ENCODE measurements at regions not wholly inside any gene's neighbourhood (a gene's known extent, or its start where the extent isn't known, plus 50 kb on each side); places are given as distances from the start of the nearest gene placed in this dataset.
"Not testable (repeated sequence)": the region's sequence is repeated elsewhere in the genome, so short reads cannot be mapped to it uniquely, and the experiment has no call there.

GRCh38 chr5:162990856-162991497, 446.4 kb upstream of the CCNG1 start:
- no peak for DNase-seq (ENCODE audit: low spot score)

- no peak for DNase-seq (ENCODE audit: low spot score)
Observed at GRCh38 chr5:162995568-162995967, 441.8 kb upstream of the CCNG1 start.

GRCh38 chr5:162996053-162996452, 441.3 kb upstream of the CCNG1 start:
- no peak for DNase-seq (ENCODE audit: low spot score)

- no peak for DNase-seq (ENCODE audit: low spot score)
Observed at GRCh38 chr5:163005949-163006348, 431.4 kb upstream of the CCNG1 start.

- DNase-seq (ENCODE audit: low spot score), result no peak
Observed at GRCh38 chr5:163022582-163023128, 414.7 kb upstream of the CCNG1 start.

GRCh38 chr5:163023846-163024245, 413.5 kb upstream of the CCNG1 start:
- no peak for DNase-seq (ENCODE audit: low spot score)

- DNase-seq (ENCODE audit: low spot score), result no peak
Observed at GRCh38 chr5:163024936-163025335, 412.5 kb upstream of the CCNG1 start.

GRCh38 chr5:163033656-163034055, 403.7 kb upstream of the CCNG1 start:
- DNase-seq (ENCODE audit: low spot score), result no peak

- DNase-seq (ENCODE audit: low spot score), result no peak
Observed at GRCh38 chr5:163041254-163041653, 396.1 kb upstream of the CCNG1 start.

- DNase-seq (ENCODE audit: low spot score), result no peak
Observed at GRCh38 chr5:163079618-163080017, 357.8 kb upstream of the CCNG1 start.

GRCh38 chr5:163089230-163089629, 348.2 kb upstream of the CCNG1 start:
- DNase-seq (ENCODE audit: low spot score), result no peak

- DNase-seq (ENCODE audit: low spot score), result no peak
Observed at GRCh38 chr5:163089926-163090325, 347.5 kb upstream of the CCNG1 start.

GRCh38 chr5:163094492-163095180, 342.8 kb upstream of the CCNG1 start:
- no peak for DNase-seq (ENCODE audit: low spot score)

- peak; percentile 3 for DNase-seq (ENCODE audit: low spot score)
Observed at GRCh38 chr5:163104464-163104863, 332.9 kb upstream of the CCNG1 start.

- peak; percentile 38 for DNase-seq (ENCODE audit: low spot score)
Observed at GRCh38 chr5:163105456-163105855, 331.9 kb upstream of the CCNG1 start.

GRCh38 chr5:163106098-163106497, 331.3 kb upstream of the CCNG1 start:
- no peak for DNase-seq (ENCODE audit: low spot score)

GRCh38 chr5:163108351-163108750, 329.0 kb upstream of the CCNG1 start:
- DNase-seq (ENCODE audit: low spot score), result no peak

- no peak for DNase-seq (ENCODE audit: low spot score)
Observed at GRCh38 chr5:163115011-163115410, 322.4 kb upstream of the CCNG1 start.

- DNase-seq (ENCODE audit: low spot score), result not testable (repeated sequence)
Observed at GRCh38 chr5:163116618-163117017, 320.8 kb upstream of the CCNG1 start.

- DNase-seq (ENCODE audit: low spot score), result no peak
Observed at GRCh38 chr5:163134061-163134460, 303.3 kb upstream of the CCNG1 start.

GRCh38 chr5:163135849-163136248, 301.5 kb upstream of the CCNG1 start:
- DNase-seq (ENCODE audit: low spot score), result no peak

GRCh38 chr5:163161512-163161911, 275.9 kb upstream of the CCNG1 start:
- DNase-seq (ENCODE audit: low spot score), result no peak

- DNase-seq (ENCODE audit: low spot score), result no peak
Observed at GRCh38 chr5:163162645-163163044, 274.8 kb upstream of the CCNG1 start.

- peak; percentile 8 for DNase-seq (ENCODE audit: low spot score)
Observed at GRCh38 chr5:163163858-163164257, 273.5 kb upstream of the CCNG1 start.

Data from Ammon's horn (tissue), 1 donor.